Activated T-helper 2 cell treated with anti-CD3 and anti-CD28 coated beads, Interferon-gamma antibody, Interleukin-2, Interleukin-4, amounts not matched to agents 10 μg/mL and 5 μg/mL and 100 μg/mL, durations not matched to agents 14 hours and 24 hours and 36 hours (primary cell): ENCODE measurements at regions not wholly inside any gene's neighbourhood (a gene's known extent, or its start where the extent isn't known, plus 50 kb on each side); places are given as distances from the start of the nearest gene placed in this dataset.

Experiments
- DNase-seq: peaks from one replicate; pipeline ENCODE4 v3.0.0; 2021; ENCODE audit warnings: low spot score
- H3K27ac Mint-ChIP-seq: one replicate; pipeline ENCODE4 v1.8.0; 2021; ENCODE audit warnings: mixed read lengths
- H3K27me3 Mint-ChIP-seq: one replicate; pipeline ENCODE4 v1.8.0; 2021; ENCODE audit warnings: low read depth, mixed read lengths
- H3K36me3 Mint-ChIP-seq: one replicate; pipeline ENCODE4 v1.8.0; 2021; ENCODE audit warnings: low read depth, mixed read lengths
- H3K4me1 Mint-ChIP-seq: one replicate; pipeline ENCODE4 v1.8.0; 2021; ENCODE audit warnings: low read depth, mixed read lengths
- H3K4me3 Mint-ChIP-seq: one replicate; pipeline ENCODE4 v1.8.0; 2021; ENCODE audit warnings: low read depth, mild to moderate bottlenecking, moderate library complexity, mixed read lengths
- H3K9me3 Mint-ChIP-seq: one replicate; pipeline ENCODE4 v1.8.0; 2021; ENCODE audit warnings: mixed read lengths
- intact Hi-C: fragments of 100-400 bp; cut with micrococcal nuclease; formaldehyde crosslinking; loops from one replicate; pipeline ENCODE4 v1.15.1; 2023

DNA sequence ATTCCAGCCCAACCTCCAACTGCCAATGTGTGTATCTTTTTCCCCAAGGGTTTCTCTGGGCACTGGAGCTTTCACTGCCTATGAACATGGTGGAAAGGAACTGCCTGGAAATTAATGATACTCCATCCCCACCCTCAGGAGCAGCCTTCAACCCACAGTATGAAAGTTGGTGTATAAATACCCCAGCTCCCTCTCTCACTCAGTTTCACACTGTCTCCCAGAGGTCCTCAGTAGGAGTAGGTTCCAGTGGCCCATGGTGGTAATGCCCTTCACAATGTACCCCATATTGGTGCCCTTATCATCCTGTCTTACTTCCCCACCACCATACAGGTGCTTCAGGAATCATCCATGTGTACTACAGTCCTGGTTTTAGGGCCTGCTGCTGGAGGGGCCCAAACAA lies 462.6 kb downstream of the MIAT start:
- H3K27me3 Mint-ChIP-seq = peaks cover 1% of the 10 kb centered on the region
- DNase-seq = no peak
- no peaks in the 10 kb centered on the region for H3K9me3 Mint-ChIP-seq
- no peaks in the 10 kb centered on the region for H3K4me1 Mint-ChIP-seq
- intact Hi-C loops = no loop called here
- H3K27ac Mint-ChIP-seq = no peak overlapping the region
- H3K36me3 Mint-ChIP-seq = no peaks in the 10 kb centered on the region
- H3K4me3 Mint-ChIP-seq = no peak overlapping the region

DNA sequence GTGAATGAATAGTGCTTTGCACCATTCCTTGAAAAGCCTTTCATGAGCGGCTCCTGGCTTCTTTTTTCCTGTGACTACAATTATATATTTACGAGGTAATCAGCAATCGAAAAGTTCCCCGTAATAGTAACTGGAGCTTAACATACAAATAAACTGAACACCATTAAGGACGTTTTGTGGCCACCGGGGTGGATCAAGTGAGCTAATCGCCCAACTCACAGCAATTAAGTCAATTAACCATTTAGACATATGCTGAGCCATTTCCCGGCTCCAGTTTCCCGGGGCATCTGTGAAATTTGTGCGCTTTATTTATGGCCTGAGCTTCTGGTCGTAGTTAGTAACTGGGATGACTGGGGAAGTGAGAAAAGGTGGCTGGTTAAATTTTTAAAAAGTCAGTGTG lies 465.2 kb downstream of the MIAT start:
- Mint-ChIP-seq H3K9me3 (no peaks in the 10 kb centered on the region), H3K4me3 (no peak overlapping the region), H3K27ac (no peak overlapping the region), H3K36me3 (no peaks in the 10 kb centered on the region), H3K4me1 (no peaks in the 10 kb centered on the region), H3K27me3 (peaks cover 4% of the 10 kb centered on the region)
- DNase-seq = no peak
- intact Hi-C loops = no loop called here

DNA sequence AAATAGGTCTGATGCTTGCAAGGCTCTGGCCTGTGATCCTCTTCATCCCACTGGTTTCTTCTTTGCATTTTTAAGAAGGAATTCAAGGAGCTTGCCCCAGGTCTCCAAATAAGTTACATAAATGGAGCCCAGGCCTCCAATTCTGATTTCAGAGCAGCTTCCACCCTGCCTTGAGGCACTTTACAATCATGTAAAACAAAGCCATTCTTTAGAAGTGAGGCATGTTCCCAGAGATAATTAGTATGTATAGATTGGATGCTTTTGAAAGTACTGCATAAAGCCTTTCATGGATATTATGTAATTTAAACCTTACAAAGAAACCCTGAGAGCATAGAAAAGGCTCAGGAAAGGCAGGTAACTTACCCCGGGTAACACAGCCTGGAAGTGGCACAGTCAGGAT lies 466.5 kb downstream of the MIAT start:
- H3K9me3 Mint-ChIP-seq = no peaks in the 10 kb centered on the region
- no peaks in the 10 kb centered on the region for H3K4me1 Mint-ChIP-seq
- no peak overlapping the region for H3K4me3 Mint-ChIP-seq
- peaks cover 4% of the 10 kb centered on the region for H3K27me3 Mint-ChIP-seq
- DNase-seq = no peak
- no peaks in the 10 kb centered on the region for H3K36me3 Mint-ChIP-seq
- H3K27ac Mint-ChIP-seq = no peak overlapping the region
- intact Hi-C loops = no loop called here

DNA sequence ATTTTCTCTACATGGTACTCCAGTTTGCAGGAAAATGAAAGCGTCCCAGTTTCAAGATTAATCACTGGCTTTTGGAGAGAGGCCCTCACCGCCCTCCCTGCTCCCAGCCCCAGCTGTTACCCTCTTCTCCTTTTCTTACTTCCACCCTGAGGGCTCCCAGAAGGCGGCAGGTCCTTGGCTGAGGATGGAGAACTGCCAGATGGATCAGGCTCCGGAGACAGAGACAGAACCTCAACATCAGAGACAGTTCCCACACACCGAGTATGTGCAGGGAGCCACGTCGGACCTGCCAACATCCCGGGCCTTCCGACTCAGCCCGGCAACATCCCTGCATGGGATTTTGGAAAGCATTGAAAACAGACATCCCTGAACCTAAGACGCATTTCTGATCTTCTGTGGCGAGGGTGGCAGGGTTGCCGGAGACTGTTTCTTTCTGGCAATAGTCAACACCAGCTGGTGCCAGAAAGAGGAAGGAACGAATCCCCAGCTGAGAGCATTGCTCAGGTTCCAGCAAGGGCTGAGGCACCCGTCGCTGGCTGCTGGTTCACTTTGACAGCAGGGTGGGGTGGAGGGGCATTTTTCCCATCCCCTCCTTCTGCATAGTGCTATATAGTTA lies 467.1 kb downstream of the MIAT start:
- intact Hi-C loops = no loop called here
- no peaks in the 10 kb centered on the region for H3K4me1 Mint-ChIP-seq
- H3K9me3 Mint-ChIP-seq = no peaks in the 10 kb centered on the region
- peaks cover 4% of the 10 kb centered on the region for H3K27me3 Mint-ChIP-seq
- H3K36me3 Mint-ChIP-seq = no peaks in the 10 kb centered on the region
- no peak overlapping the region for H3K27ac Mint-ChIP-seq
- no peak overlapping the region for H3K4me3 Mint-ChIP-seq
- DNase-seq = no peak

DNA sequence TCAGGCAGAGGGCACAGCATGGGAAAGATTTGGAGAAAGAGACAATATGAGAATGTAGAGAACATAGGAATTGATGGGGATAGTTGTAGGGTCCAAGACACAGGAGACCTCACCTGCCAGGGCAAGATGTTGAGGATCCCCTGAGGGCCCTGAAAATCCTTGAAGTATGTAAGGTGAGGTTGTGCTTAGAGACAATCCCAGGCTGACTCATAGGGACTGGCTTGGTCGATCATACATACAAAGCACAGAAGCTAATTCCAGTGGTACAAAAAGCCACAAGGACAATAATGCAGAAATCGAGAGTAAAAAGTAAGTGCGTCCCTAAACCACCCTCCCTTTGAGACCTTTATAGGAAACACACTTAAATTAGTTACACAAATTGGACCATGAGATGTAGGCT lies 468.2 kb downstream of the MIAT start:
- H3K27me3 Mint-ChIP-seq = peaks cover 4% of the 10 kb centered on the region
- DNase-seq = no peak
- H3K36me3 Mint-ChIP-seq = no peaks in the 10 kb centered on the region
- H3K4me1 Mint-ChIP-seq = no peaks in the 10 kb centered on the region
- no peak overlapping the region for H3K27ac Mint-ChIP-seq
- intact Hi-C loops = no loop called here
- no peak overlapping the region for H3K4me3 Mint-ChIP-seq
- no peaks in the 10 kb centered on the region for H3K9me3 Mint-ChIP-seq

DNA sequence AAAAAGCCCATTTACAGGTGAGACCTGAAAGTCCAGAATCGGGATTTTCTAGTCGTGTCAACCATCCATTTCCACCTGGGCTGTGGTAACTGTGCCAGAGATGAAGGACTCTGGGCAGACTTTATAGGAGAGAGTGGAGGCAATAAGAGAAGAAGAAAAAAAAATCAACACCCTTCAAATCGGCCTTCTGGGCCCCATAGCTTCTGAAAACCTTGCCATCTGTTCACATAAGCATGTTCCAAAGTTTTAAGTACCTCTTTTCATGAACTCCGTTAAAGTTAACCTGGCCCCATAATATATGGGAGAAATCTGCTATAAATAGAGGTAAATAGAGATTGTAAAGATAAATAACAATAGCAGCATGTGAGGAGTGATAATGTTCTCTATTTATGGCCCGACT lies 470.5 kb downstream of the MIAT start:
- intact Hi-C loops = no loop called here
- no peak overlapping the region for H3K4me3 Mint-ChIP-seq
- DNase-seq = no peak
- H3K4me1 Mint-ChIP-seq = no peaks in the 10 kb centered on the region
- no peak overlapping the region for H3K27ac Mint-ChIP-seq
- H3K27me3 Mint-ChIP-seq = peaks cover 4% of the 10 kb centered on the region
- no peaks in the 10 kb centered on the region for H3K36me3 Mint-ChIP-seq
- no peaks in the 10 kb centered on the region for H3K9me3 Mint-ChIP-seq

DNA sequence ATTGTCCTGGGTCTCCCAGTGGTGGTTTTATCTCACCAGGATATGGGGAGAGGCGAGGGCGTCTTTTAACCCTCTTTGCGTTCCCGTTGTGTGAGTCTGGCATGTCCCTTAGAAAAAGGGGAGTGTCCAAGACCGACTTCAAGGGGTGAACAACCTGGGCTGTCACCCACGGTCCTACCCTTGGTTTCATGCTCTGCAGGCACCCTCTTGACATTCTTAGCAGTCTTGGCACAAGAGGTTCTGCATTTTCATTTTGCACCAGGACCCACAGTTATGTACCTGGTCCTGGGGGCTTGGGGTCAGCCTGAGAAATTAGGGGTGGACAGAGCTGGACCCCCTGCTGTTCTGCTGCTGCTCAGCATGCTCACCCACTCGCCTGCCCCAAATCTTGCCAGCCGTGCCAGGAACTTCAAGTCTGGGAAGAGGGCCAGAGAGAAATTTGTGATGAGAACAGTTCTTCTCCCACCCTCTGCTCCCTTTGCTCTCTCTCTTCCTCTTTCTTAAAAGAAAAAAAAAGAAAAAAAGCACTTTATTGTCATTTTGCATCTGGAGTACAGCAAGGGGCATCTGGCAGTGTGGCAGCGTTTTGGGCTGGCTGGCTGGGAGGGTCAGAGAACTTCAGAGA lies 471.2 kb downstream of the MIAT start:
- Mint-ChIP-seq H3K27ac (no peak overlapping the region), H3K9me3 (no peaks in the 10 kb centered on the region), H3K4me1 (no peaks in the 10 kb centered on the region), H3K27me3 (peaks cover 4% of the 10 kb centered on the region), H3K4me3 (no peak overlapping the region), H3K36me3 (no peaks in the 10 kb centered on the region)
- no peak for DNase-seq
- intact Hi-C loops = no loop called here

DNA sequence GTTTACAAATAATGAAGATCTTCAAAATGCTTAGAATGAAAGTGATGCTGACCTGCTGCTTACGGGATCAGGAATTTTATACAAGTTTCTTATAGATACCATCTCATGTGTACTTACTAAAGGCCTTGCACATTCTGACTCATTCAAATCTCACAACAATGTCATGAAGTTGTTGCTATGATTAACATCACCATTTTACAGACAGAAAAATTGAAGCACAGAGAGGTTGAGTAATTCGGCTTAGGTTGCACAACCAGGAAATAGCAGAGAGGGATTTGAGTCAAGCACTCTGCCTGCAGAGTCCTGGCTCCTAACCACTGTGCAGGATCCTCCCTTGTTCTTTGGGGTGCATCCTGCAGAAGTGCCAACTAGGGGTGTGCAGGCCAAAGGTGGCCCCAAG lies 471.9 kb downstream of the MIAT start:
- Mint-ChIP-seq H3K36me3 (no peaks in the 10 kb centered on the region), H3K9me3 (no peaks in the 10 kb centered on the region), H3K27me3 (peaks cover 3% of the 10 kb centered on the region), H3K4me3 (no peak overlapping the region), H3K4me1 (no peaks in the 10 kb centered on the region), H3K27ac (no peak overlapping the region)
- intact Hi-C loops = no loop called here
- DNase-seq = no peak

DNA sequence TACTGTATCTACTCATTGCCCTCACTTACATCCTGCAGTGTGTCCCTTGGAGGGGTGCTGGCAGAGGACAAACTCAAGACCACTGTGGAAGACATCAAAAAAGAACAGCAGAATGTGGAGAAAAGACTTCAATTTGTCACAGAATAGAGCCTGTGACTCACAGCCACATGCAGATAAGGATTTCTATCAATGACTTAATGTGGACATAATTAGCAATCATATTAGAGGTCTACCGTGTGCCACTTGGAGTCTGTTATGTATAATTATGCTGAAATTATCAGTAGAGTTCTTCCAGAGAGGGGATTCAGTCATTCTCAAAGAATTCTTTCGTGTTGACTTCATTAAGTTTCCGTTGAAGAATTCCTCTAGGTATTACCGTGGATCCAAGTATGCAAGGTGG lies 473.5 kb downstream of the MIAT start:
- no peak overlapping the region for H3K4me3 Mint-ChIP-seq
- peaks cover 3% of the 10 kb centered on the region for H3K27me3 Mint-ChIP-seq
- no peak overlapping the region for H3K27ac Mint-ChIP-seq
- DNase-seq = no peak
- no peaks in the 10 kb centered on the region for H3K36me3 Mint-ChIP-seq
- H3K4me1 Mint-ChIP-seq = no peaks in the 10 kb centered on the region
- intact Hi-C loops = no loop called here
- no peaks in the 10 kb centered on the region for H3K9me3 Mint-ChIP-seq

DNA sequence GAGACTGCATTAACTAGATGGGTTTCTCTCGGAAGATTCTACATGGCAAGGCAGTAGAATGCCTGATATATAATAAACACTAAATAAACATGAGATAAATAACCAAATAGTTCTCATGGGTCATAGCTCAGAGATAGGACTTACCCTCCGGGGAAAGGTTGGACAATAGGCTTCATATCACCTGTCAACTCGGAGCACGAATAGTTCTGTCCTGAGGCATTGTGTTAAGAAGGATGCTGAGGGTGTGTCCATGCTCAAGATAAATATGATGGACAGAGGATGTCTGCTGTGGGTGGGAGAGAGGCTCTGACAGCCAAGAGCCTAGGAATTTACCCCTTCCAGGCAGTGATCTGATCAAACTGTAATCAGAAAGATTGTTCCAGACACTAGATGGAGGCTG lies 474.0 kb downstream of the MIAT start:
- H3K27ac Mint-ChIP-seq = no peak overlapping the region
- no peaks in the 10 kb centered on the region for H3K9me3 Mint-ChIP-seq
- peaks cover 3% of the 10 kb centered on the region for H3K27me3 Mint-ChIP-seq
- no peak for DNase-seq
- H3K4me1 Mint-ChIP-seq = no peaks in the 10 kb centered on the region
- intact Hi-C loops = no loop called here
- no peak overlapping the region for H3K4me3 Mint-ChIP-seq
- no peaks in the 10 kb centered on the region for H3K36me3 Mint-ChIP-seq

DNA sequence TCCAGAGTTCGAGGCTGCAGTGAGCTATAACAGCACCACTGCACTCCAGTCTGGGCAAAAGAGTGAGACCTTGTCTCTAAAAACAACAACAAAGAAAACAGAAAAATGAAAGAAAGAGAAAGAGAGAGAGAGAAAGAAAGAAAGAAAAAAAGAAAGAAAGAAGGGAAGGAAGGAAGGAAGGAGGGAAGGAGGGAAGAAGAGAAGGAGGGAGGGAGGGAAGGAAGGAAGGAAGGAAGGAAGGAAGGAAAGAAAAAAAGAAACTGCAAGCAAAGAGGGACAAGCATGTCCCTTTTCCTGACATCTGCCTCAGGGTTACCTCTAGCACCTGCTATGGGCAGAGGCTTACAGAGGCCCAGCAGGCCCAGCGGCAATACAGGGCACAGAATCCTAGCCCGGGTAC lies 475.0 kb downstream of the MIAT start:
- Mint-ChIP-seq H3K27me3 (no peaks in the 10 kb centered on the region), H3K36me3 (no peaks in the 10 kb centered on the region), H3K27ac (no peak overlapping the region), H3K4me3 (no peak overlapping the region), H3K4me1 (no peaks in the 10 kb centered on the region), H3K9me3 (no peaks in the 10 kb centered on the region)
- no peak for DNase-seq
- intact Hi-C loops = no loop called here

DNA sequence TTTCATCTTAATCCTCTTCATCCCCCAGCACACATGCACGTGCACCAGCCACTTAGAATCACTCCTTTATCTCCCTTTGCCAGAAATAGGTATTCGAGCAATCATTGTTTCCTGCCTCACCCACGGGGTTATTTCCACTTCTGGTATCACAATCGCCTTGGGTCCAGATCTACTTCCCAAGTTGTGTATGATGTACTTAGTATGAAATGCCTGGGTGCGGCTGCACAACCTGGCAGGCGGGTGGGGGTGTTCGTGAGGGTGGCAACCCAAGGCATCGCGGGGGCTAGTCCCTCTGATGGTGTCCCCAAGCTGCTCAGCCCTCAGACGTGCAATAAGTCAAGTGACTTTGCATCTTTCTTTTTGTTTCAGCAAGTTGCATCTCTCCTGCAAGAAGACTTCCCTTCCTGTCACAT lies 475.6 kb downstream of the MIAT start:
- H3K27ac Mint-ChIP-seq = no peak overlapping the region
- DNase-seq = no peak
- H3K36me3 Mint-ChIP-seq = no peaks in the 10 kb centered on the region
- no peaks in the 10 kb centered on the region for H3K4me1 Mint-ChIP-seq
- H3K4me3 Mint-ChIP-seq = no peak overlapping the region
- intact Hi-C loops = no loop called here
- H3K27me3 Mint-ChIP-seq = no peaks in the 10 kb centered on the region
- no peaks in the 10 kb centered on the region for H3K9me3 Mint-ChIP-seq

DNA sequence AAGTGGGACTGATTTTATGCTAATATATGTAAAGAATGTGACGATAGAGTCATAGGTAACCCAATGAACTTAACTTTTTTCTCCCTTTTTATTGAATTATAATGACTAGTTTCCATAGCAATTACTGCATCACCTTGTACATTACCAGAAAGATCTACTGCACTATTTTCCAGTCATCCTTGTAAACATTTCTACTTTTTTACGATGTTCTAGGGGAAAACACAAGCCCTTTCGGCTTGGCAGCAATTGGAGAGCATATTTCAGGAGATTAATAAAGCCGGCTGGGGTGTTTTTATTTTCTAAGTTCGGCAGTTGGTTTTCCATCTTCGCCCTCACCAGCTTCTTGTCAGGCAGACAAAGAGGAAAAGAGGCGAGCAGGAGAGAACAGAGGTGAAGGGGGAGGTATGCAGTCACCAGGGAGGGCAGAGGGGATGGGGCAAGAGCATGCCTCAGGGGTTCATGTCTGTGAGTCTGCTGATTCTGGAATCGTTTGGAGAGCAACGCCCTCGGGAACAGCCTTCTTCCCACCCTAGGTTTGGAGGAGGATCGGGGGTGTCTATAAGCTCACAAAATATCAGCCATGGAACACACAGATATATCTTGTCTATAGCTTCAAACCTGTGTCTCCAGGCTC lies 476.4 kb downstream of the MIAT start:
- Mint-ChIP-seq H3K9me3 (no peaks in the 10 kb centered on the region), H3K4me3 (no peak overlapping the region), H3K36me3 (no peaks in the 10 kb centered on the region), H3K4me1 (no peaks in the 10 kb centered on the region), H3K27me3 (no peaks in the 10 kb centered on the region), H3K27ac (no peak overlapping the region)
- no peak for DNase-seq
- intact Hi-C loops = no loop called here
